Body of pancreas (tissue), 4 donors: ENCODE measurements at regions not wholly inside any gene's neighbourhood (a gene's known extent, or its start where the extent isn't known, plus 50 kb on each side); places are given as distances from the start of the nearest gene placed in this dataset.

Experiments used
- ATAC-seq: fragments of 150-250 bp; one replicate; pipeline ENCODE4 v1.9.1; 2016
- DNase-seq, 4 donors: peaks; one replicate each; pipeline ENCODE4 v3.0.0-alpha.2; 2019
- H3K27ac ChIP-seq, 4 donors: fragments of 200-600 bp; sonication (generic); 1 replicate in 3 of 4; 2 replicates in 1 of 4; pipeline versions ENCODE4 v1.5.1 to v1.6.1; 2016 to 2019; ENCODE audit warnings: mild to moderate bottlenecking in 1 of 4, mixed read lengths in 1 of 4, moderate library complexity in 1 of 4
- H3K27me3 ChIP-seq, 2 donors: fragments of 200-600 bp; sonication (generic); one replicate each; pipeline ENCODE4 v1.6.0; 2016; ENCODE audit warnings: mild to moderate bottlenecking in 1 of 2
- H3K36me3 ChIP-seq, 2 donors: fragments of 200-600 bp; sonication (generic); replicated peaks in 1 of 2; 2 replicates each; pipeline ENCODE4 v1.5.1; 2016; ENCODE audit warnings: low read depth in 2 of 2; ENCODE audit not compliant: insufficient read depth in 1 of 2
- H3K4me1 ChIP-seq: fragments of 200-600 bp; sonication (generic); one replicate; pipeline ENCODE4 v1.6.0; 2016
- H3K4me3 ChIP-seq, 2 donors: fragments of 200-600 bp; sonication (generic); 1 replicate in 1 of 2; 2 replicates in 1 of 2; pipeline ENCODE4 v1.5.1; 2016 to 2019
- H3K9me3 ChIP-seq, 3 donors: fragments of 200-600 bp; sonication (generic); 1 replicate in 2 of 3; 2 replicates in 1 of 3; pipeline ENCODE4 v1.5.1; 2016
- CTCF ChIP-seq, 7 experiments: fragments of 450-650 bp in 4 of 7; fragments of 200-600 bp in 3 of 7; sonication (generic) in 3 of 7; IDR thresholded peaks; one replicate each; pipeline ENCODE4 v1.5.1; 2016 to 2019; ENCODE audit warnings: antibody characterized with exemption in 7 of 7
- POLR2A ChIP-seq, 3 donors: fragments of 450-650 bp; IDR thresholded peaks; one replicate each; pipeline ENCODE4 v1.6.1; 2016; ENCODE audit warnings: antibody characterized with exemption in 3 of 3, mild to moderate bottlenecking in 2 of 3
- WGBS, 2 donors: methylation state at CpG; one replicate each; pipeline ENCODE4 v1.1.5; 2017; 5-methylcytosine and 5-hydroxymethylcytosine counted together
- intact Hi-C: fragments of 100-400 bp; cut with DNase I; formaldehyde crosslinking; loops from one replicate; pipeline ENCODE4 v1.15.1; 2023

GRCh38 chr4:127239902-127240763 is 392.6 kb upstream of the INTU start:
- Histone ChIP-seq H3K4me3 (no peak overlapping the region), H3K27ac (no peak overlapping the region), H3K9me3 (no peaks in the 10 kb centered on the region), H3K36me3 (no peaks in the 10 kb centered on the region), H3K4me1 (no peaks in the 10 kb centered on the region), H3K27me3 (no peaks in the 10 kb centered on the region)
- intact Hi-C loops: no loop called here
- no peak for DNase-seq
- 50 to 54% methylated on average over 7 of the region's 7 CpGs for WGBS, 2 donors
- TF ChIP-seq CTCF (IDR thresholded peaks at IDR 0.05): no peak
- no peak for TF ChIP-seq POLR2A (IDR thresholded peaks at IDR 0.05)
- no peak for ATAC-seq

GRCh38 chr4:127240764-127241105 is 392.0 kb upstream of the INTU start:
- H3K4me1 ChIP-seq: no peaks in the 10 kb centered on the region
- no peaks in the 10 kb centered on the region for H3K9me3 ChIP-seq
- no peaks in the 10 kb centered on the region for H3K36me3 ChIP-seq
- 75 to 78% methylated on average over 2 of the region's 2 CpGs for WGBS, 2 donors
- intact Hi-C loops: no loop called here
- DNase-seq (no peak), ATAC-seq (no peak)
- no peak overlapping the region for H3K4me3 ChIP-seq
- H3K27ac ChIP-seq: no peak overlapping the region
- TF ChIP-seq POLR2A (IDR thresholded peaks at IDR 0.05) (no peak), CTCF (IDR thresholded peaks at IDR 0.05) (no peak)
- no peaks in the 10 kb centered on the region for H3K27me3 ChIP-seq

- no peak overlapping the region for H3K27ac ChIP-seq
- H3K4me1 ChIP-seq: no peaks in the 10 kb centered on the region
- H3K36me3 ChIP-seq: no peaks in the 10 kb centered on the region
- no peak for DNase-seq
- TF ChIP-seq POLR2A (IDR thresholded peaks at IDR 0.05) (no peak), CTCF (IDR thresholded peaks at IDR 0.05) (no peak)
- WGBS, 2 donors: 63 to 67% methylated on average over 5 of the region's 5 CpGs
- intact Hi-C loops: no loop called here
- no peak overlapping the region for H3K4me3 ChIP-seq
- ATAC-seq: no peak
- no peaks in the 10 kb centered on the region for H3K27me3 ChIP-seq
- H3K9me3 ChIP-seq: no peaks in the 10 kb centered on the region
Measured at GRCh38 chr4:127244515-127244914, 388.2 kb upstream of the INTU start.

GRCh38 chr4:127246963-127247952 is 385.5 kb upstream of the INTU start:
- no peak for ATAC-seq
- Histone ChIP-seq H3K27ac (no peak overlapping the region), H3K4me3 (no peak overlapping the region), H3K4me1 (no peaks in the 10 kb centered on the region), H3K36me3 (no peaks in the 10 kb centered on the region), H3K27me3 (no peaks in the 10 kb centered on the region), H3K9me3 (no peaks in the 10 kb centered on the region)
- TF ChIP-seq CTCF (IDR thresholded peaks at IDR 0.05): no peak
- TF ChIP-seq POLR2A (IDR thresholded peaks at IDR 0.05): no peak
- no peak for DNase-seq
- WGBS, 2 donors: 58 to 61% methylated on average over 6 of the region's 6 CpGs
- intact Hi-C loops: no loop called here
